DLD1 (cell line): ENCODE measurements at regions not wholly inside any gene's neighbourhood (a gene's known extent, or its start where the extent isn't known, plus 50 kb on each side); places are given as distances from the start of the nearest gene placed in this dataset.

Experiments used
- in situ Hi-C: cut with HindIII; loops from 2 replicates; pipeline ENCODE4 v1.10.0; 2017; ENCODE audit warnings: low sequenced_read_pairs

DNA sequence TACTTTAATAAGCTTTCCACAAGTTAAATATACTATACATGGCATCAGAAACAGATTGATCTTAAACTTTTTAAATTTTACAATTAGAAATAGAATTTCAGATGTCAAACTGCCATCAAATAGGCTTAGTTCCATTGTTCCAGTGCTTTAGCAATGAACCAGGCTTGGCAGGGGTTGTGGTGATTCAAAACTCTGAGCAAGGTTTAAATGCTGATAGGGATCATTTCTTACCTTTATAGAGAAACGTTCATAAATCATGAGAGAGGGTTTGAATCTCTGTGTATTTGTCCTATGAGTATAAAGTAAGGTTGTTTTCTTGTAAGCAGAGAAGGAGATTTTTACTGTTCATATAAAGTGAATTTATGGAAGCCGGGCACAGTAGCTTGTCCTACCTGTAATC is 794.5 kb upstream of the TBX3 start:
- in situ Hi-C loops, result no loop called here

- in situ Hi-C loops, result no loop called here
Observed at GRCh38 chr12:115474539-115475353, 790.8 kb upstream of the TBX3 start.

- in situ Hi-C loops, result no loop called here
Observed at GRCh38 chr12:115473257-115473956, 789.4 kb upstream of the TBX3 start.

GRCh38 chr12:115472852-115473251 is 788.9 kb upstream of the TBX3 start:
- in situ Hi-C loops, result no loop called here

DNA sequence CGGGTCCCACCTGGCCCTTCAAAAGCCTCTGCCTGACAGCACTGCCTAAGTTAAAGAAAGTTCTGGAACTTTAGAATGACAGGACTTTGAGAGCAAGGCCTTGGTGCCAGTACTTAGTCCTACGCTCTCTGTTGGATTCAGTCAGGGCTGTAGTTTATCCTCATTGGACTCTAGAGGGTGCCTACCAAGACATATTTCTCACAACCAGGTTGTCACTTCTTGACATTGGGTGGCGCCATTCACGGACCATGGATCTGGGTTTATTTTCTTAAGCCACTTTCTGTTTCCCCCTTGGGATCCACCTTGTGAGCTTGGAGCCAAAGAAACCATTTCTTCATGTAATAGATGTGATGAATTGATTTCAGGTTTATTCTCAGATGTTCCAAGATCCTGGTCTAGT is 787.0 kb upstream of the TBX3 start:
- in situ Hi-C loops, result no loop called here

GRCh38 chr12:115470526-115470925 is 786.6 kb upstream of the TBX3 start:
- in situ Hi-C loops, result no loop called here

- in situ Hi-C loops, result no loop called here
Observed at GRCh38 chr12:115468087-115468510, 784.1 kb upstream of the TBX3 start.

DNA sequence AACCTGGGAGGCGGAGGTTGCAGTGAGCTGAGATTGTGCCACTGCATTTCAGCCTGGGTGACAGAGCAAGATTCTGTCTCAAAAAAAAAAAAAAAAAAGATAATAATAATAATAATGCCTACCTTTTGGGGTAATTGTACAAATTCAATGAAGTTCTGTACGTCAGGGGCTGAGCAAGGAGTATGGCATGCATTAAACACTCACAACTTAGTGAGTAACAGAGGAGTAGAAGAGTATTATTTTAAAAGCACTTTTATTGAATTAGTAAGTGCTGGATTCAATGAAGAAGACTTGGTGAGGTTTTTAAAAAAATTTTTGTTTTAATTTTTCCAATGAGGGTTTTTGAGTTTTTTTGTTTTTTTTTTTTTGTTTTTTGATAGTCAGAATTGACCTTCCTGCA is 783.6 kb upstream of the TBX3 start:
- in situ Hi-C loops, result no loop called here

GRCh38 chr12:115466076-115466475 is 782.1 kb upstream of the TBX3 start:
- in situ Hi-C loops, result no loop called here

GRCh38 chr12:115464661-115465060 is 780.7 kb upstream of the TBX3 start:
- in situ Hi-C loops, result no loop called here

DNA sequence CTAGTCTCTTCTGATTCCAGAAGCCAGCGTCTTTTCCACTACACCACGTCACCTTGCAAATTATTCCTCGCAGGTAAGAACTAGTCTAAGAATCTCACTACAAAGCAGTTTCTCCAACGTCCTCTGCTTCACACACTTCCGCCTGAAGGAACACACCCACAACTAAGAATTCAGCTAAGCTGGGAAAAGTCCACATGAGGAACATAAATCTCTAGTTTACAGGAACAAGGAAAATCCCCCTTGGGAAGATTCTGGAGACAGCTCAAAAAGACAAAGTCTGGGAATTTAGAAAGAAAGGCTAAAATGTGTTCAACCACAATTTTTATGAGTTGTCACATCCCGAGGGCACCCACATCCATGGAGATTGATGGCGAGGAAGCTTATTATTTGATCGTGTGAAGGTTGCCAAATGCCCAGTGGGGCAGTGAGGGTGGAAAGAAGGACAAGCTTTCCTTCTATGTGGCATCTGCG is 780.2 kb upstream of the TBX3 start:
- in situ Hi-C loops, result no loop called here

GRCh38 chr12:115461401-115461800 is 777.4 kb upstream of the TBX3 start:
- in situ Hi-C loops, result no loop called here

- in situ Hi-C loops, result no loop called here
Observed at GRCh38 chr12:115457798-115458197, 773.8 kb upstream of the TBX3 start.

GRCh38 chr12:115456946-115457689 is 773.1 kb upstream of the TBX3 start:
- in situ Hi-C loops, result no loop called here

DNA sequence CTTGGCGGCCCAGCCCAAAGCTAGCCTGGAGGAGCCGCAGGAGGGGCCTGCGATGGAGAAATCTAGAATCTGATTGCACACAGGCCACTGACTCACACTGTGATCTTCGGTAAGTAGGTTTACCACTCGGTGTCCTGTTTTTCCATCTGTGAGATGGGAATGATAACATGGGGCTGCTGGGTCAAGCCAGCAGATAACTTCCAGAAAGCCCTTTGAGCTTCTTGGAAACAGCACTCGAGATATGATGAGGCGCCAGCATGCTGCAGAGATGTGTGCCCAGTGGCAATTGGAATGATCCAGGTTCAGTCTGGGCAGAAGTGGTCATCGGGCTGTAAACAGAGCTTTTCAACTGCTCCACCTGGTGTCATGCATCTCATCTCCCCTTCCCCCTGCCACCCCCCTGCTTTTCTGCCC is 771.3 kb upstream of the TBX3 start:
- in situ Hi-C loops, result no loop called here

DNA sequence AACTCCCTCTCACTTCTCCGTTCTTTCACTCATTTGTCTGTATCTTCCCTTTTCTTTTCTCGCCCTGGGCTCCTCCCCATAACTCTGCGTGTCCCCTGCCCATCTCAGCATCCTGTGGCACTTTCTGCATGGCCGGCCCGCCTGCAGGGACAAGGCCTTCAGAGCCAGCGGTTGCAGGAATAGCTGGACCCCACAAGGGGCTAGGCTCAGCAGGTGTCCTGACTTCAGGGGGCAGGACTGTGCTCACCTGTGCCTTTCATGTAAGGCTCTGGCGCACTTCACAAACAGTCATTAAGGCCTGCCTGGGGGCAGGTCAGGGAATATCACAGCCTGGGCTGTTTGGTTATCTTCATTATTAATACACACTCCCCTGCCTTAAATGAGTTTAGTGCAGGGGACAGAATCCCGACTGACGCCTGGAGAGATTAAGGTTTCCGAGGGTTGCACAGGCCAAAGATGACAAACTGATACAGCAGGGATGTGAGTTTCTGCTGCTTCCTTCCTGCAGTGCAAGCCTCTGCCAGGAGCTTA is 768.8 kb upstream of the TBX3 start:
- in situ Hi-C loops, result no loop called here

DNA sequence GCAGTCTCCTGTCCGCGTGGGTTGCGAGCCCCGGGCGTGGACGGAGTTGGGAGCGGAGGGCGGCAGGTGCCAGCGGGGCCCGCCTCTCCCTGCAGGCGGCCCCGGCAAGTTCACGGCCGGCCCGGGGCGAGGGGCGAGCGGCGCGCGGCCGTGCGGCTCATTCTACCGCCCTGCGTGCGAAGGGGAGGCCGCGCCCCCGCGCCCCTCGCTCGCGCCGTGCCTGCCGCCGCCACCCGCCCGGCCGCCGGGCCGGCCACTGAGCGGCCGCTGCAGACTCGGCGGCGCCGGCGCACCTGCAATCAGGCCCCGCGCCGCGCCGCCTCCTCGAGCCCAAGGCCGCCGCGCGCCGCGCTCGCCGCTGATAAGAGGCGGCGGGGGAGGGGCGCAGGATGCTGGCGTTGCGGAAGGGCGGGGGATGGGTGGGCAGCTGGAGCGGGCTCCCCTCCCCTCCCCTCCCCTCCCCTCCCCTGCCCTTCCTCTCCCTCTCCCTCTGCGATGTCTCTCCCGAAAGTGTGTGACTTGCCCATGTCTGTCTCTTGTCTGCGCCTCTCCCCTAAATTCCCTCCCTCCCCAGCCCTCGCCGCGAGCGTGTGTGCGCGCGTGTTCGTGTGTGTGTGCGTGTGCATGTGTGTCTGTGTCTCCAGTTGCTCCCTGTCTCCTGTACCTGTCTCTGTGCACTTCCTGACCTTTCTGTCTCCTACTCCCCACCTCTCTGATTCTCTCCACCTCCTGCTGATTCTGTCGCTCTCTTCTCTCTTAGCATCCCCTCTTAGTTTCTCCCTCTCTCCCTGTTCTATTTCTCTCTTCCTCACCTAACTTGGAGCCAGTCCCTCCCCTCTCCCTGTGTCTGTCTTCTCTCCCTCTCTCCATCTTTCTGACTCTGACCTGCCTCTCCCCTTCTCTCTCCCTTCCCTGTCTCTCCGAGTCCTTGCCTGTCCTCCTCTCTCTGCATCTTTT is 768.1 kb upstream of the TBX3 start:
- in situ Hi-C loops, result no loop called here

DNA sequence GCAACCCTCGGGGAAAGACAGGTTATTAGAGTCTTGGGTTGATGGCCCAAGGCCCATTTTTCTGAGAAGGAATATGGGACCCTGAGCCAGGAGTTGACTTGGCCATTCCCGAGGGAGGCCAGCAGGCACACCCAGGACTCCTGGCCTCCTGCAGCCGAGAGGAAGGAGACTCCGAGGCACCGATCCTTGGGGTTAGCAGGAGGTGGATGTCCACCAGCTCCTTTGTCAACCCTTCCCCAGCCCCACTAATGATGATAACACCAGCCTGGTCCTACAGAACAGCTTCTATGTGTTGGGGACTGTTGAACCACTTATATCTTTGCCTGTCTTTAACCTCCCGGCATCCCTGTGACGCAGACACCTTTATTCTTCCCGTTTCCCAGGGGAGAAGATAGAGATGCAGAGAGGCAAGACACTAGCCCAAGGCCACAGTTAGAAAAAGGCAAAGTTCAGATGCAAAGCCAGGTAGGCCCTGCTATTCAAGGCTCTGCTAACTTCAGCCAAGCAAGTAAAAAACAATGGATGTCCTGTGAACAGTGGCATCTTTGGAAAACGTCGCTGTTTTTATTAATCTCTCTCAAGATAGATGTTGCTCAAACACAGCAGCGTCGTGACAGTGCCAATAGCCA is 767.3 kb upstream of the TBX3 start:
- in situ Hi-C loops, result no loop called here

GRCh38 chr12:115450710-115451109 is 766.7 kb upstream of the TBX3 start:
- in situ Hi-C loops, result no loop called here

DNA sequence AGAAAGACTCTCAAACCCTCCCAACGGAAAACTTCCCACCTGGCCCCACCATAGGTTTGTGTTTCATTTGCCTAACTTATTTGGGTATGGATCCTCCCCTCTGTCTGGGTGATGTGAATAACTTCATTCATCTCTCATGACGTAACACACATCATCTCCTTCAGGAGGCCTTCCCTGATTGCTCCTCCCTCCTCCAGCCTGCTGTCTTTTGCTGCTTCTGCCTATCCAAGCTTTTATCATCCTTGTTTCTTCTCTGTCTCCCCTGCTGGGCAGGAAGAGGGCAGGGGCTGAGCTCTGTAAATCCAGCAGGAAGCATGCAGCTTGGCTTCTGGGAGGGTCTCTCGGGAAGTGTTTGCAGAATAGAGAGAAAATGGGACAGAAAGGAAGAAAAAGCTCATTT is 766.0 kb upstream of the TBX3 start:
- in situ Hi-C loops, result no loop called here
